Loucy (cell line): ENCODE measurements at regions not wholly inside any gene's neighbourhood (a gene's known extent, or its start where the extent isn't known, plus 50 kb on each side); places are given as distances from the start of the nearest gene placed in this dataset.

Experiments
- H2AFZ ChIP-seq: fragments of 200-600 bp; sonication (generic); 2 replicates; pipeline ENCODE4 v1.6.0; 2016; ENCODE audit warnings: antibody characterized with exemption, mild to moderate bottlenecking, low read length, moderate library complexity
- H3F3A ChIP-seq: fragments of 200-600 bp; 2 replicates; pipeline ENCODE4 v1.6.0; 2016; ENCODE audit warnings: antibody characterized with exemption, low read depth, mild to moderate bottlenecking
- H3K27me3 ChIP-seq: fragments of 200-600 bp; sonication (generic); 2 replicates; pipeline ENCODE4 v1.6.1; 2014; ENCODE audit warnings: low read length, mild to moderate bottlenecking; ENCODE audit not compliant: insufficient read depth, poor library complexity, severe bottlenecking
- H3K36me3 ChIP-seq: fragments of 200-600 bp; sonication (generic); 2 replicates; pipeline ENCODE4 v1.6.1; 2016; ENCODE audit warnings: low read length; ENCODE audit not compliant: insufficient read depth
- H3K4me1 ChIP-seq: fragments of 200-600 bp; sonication (generic); 2 replicates; pipeline ENCODE4 v1.5.1; 2014; ENCODE audit warnings: low read length, mild to moderate bottlenecking; ENCODE audit not compliant: insufficient read depth, poor library complexity, severe bottlenecking
- H3K4me2 ChIP-seq: fragments of 200-600 bp; sonication (generic); 2 replicates; pipeline ENCODE4 v1.6.0; 2014; ENCODE audit warnings: antibody characterized with exemption, low read length, low read depth, mild to moderate bottlenecking; ENCODE audit not compliant: poor library complexity, severe bottlenecking
- H3K4me3 ChIP-seq: fragments of 200-600 bp; sonication (generic); 2 replicates; pipeline ENCODE4 v1.5.1; 2014; ENCODE audit warnings: low read length, mild to moderate bottlenecking, mixed read lengths; ENCODE audit not compliant: poor library complexity, severe bottlenecking
- H3K79me2 ChIP-seq: fragments of 200-600 bp; sonication (generic); 2 replicates; pipeline ENCODE4 v1.6.1; 2014; ENCODE audit warnings: low read length; ENCODE audit not compliant: insufficient read depth
- H3K9ac ChIP-seq: fragments of 200-600 bp; sonication (generic); 2 replicates; pipeline ENCODE4 v1.6.0; 2014; ENCODE audit warnings: mild to moderate bottlenecking, low read depth, low read length, moderate library complexity; ENCODE audit not compliant: poor library complexity, severe bottlenecking
- H3K9me2 ChIP-seq: fragments of 200-600 bp; sonication (generic); replicated peaks from 2 replicates; pipeline ENCODE4 v1.6.1; 2016; ENCODE audit warnings: low read depth, low read length, mixed read lengths
- H3K9me3 ChIP-seq: fragments of 200-600 bp; sonication (generic); 2 replicates; pipeline ENCODE4 v1.6.1; 2014; ENCODE audit warnings: mild to moderate bottlenecking, antibody characterized with exemption, low read length, low read depth; ENCODE audit not compliant: insufficient read depth
- H4K20me1 ChIP-seq: fragments of 200-600 bp; sonication (generic); 2 replicates; pipeline ENCODE4 v1.6.0; 2014; ENCODE audit warnings: antibody characterized with exemption, low read length, mild to moderate bottlenecking; ENCODE audit not compliant: insufficient read depth, poor library complexity, severe bottlenecking
- CTCF ChIP-seq: fragments of 200-600 bp; sonication (generic); conservative IDR thresholded peaks from 2 replicates; pipeline ENCODE4 v1.5.1; 2014; ENCODE audit warnings: mild to moderate bottlenecking, antibody characterized with exemption, low read length
- EZH2phosphoT487 ChIP-seq: fragments of 200-600 bp; IDR thresholded peaks from 2 replicates; pipeline ENCODE4 v1.6.1; 2018; ENCODE audit warnings: antibody characterized with exemption, mild to moderate bottlenecking, moderate library complexity, borderline replicate concordance

- no peaks in the 10 kb centered on the region for H3F3A ChIP-seq
- H3K9me2 ChIP-seq: no peaks in the 10 kb centered on the region
- H3K4me1 ChIP-seq: no peaks in the 10 kb centered on the region
- H3K36me3 ChIP-seq: peaks cover 56% of the 10 kb centered on the region; the same call in 1 of the 2 replicates
- H2AFZ ChIP-seq: no peak overlapping the region
- H4K20me1 ChIP-seq: no peaks in the 10 kb centered on the region
- H3K79me2 ChIP-seq: no peaks in the 10 kb centered on the region
- H3K27me3 ChIP-seq: no peaks in the 10 kb centered on the region
- no peak overlapping the region for H3K9ac ChIP-seq
- H3K4me3 ChIP-seq: no peak overlapping the region
- no peaks in the 10 kb centered on the region for H3K9me3 ChIP-seq
- no peak for TF ChIP-seq CTCF
- TF ChIP-seq EZH2phosphoT487: no peak
- no peak overlapping the region for H3K4me2 ChIP-seq
Observed at GRCh38 chr4:122252584-122252983, 100.5 kb downstream of the BLTP1 start.

GRCh38 chr4:122259849-122260248, 107.7 kb downstream of the BLTP1 start:
- Histone ChIP-seq H3F3A (no peaks in the 10 kb centered on the region), H3K36me3 (peaks cover 45% of the 10 kb centered on the region; the same call in 1 of the 2 replicates), H3K4me2 (no peak overlapping the region), H4K20me1 (no peaks in the 10 kb centered on the region), H3K9me2 (no peaks in the 10 kb centered on the region), H3K4me1 (no peaks in the 10 kb centered on the region), H3K9ac (no peak overlapping the region), H2AFZ (no peak overlapping the region), H3K4me3 (no peak overlapping the region), H3K79me2 (no peaks in the 10 kb centered on the region), H3K9me3 (no peaks in the 10 kb centered on the region), H3K27me3 (no peaks in the 10 kb centered on the region)
- TF ChIP-seq EZH2phosphoT487: no peak
- no peak for TF ChIP-seq CTCF

- TF ChIP-seq EZH2phosphoT487 (no peak), CTCF (no peak)
- no peaks in the 10 kb centered on the region for H3K79me2 ChIP-seq
- H3K9me2 ChIP-seq: no peaks in the 10 kb centered on the region
Observed at GRCh38 chr4:122276359-122276758, 102.5 kb upstream of the ADAD1 start.

More at GRCh38 chr4:122276359-122276758, 102.5 kb upstream of the ADAD1 start:
- H2AFZ ChIP-seq: no peak overlapping the region
- no peak overlapping the region for H3K4me3 ChIP-seq
- H3K4me2 ChIP-seq: no peak overlapping the region
- H3F3A ChIP-seq: no peaks in the 10 kb centered on the region
- H3K9ac ChIP-seq: no peak overlapping the region
- H4K20me1 ChIP-seq: no peaks in the 10 kb centered on the region
- no peaks in the 10 kb centered on the region for H3K4me1 ChIP-seq
- no peaks in the 10 kb centered on the region for H3K9me3 ChIP-seq
- peaks cover 11% of the 10 kb centered on the region; the same call in 1 of the 2 replicates for H3K36me3 ChIP-seq
- H3K27me3 ChIP-seq: no peaks in the 10 kb centered on the region
